GM19324 (cell line): ENCODE measurements at regions not wholly inside any gene's neighbourhood (a gene's known extent, or its start where the extent isn't known, plus 50 kb on each side); places are given as distances from the start of the nearest gene placed in this dataset.
A peak's percentile ranks its signal among the peaks of the same experiment; 100 is the strongest.
"Not testable (repeated sequence)": the region's sequence is repeated elsewhere in the genome, so short reads cannot be mapped to it uniquely, and the experiment has no call there.

ENCODE experiments used
- ATAC-seq: cut with Tn5 transposase; IDR thresholded peaks from one replicate; pipeline ENCODE4 v1.9.1; 2021; ENCODE audit warnings: mild to moderate bottlenecking, moderate library complexity; ENCODE audit not compliant: unreplicated experiment, low FRiP score

DNA sequence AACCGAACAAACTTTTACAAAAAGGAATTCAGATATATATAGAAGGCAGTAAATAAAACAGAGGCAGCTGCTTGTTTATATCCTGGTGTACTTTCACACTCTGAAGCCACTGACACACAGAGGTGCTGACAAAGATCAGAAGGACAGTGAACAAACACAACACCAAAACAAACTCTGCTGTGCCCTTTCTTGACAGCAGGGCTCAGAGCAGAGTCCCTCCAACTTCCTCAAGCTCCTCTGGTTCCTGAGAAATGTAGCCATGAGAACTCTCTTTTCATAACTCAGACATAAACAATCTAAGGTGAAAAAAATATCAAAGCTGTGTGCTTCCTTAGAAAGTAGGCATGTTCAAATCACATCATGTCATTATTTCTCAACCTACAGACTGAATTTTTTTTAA is 1052.8 kb upstream of the SPRY2 start:
- ATAC-seq: no peak

DNA sequence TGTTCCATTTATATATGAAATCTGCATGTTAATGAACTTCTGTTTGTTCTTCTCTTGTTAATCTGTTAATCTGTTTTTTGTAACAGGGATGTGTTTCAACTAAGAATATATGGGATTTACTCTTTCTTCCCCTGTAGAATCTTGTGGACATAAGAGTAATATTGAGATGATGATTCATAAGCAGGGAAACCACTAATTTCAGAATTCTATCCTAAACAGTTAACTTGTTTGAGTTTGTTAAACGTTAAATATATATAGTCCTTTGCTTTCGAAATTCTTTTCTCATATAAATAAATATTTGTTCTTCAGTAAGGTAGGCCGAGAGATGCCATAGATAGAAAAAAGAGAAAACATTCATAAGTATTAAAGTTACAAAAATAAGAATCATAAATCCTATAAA is 1052.2 kb upstream of the SPRY2 start:
- no peak for ATAC-seq

DNA sequence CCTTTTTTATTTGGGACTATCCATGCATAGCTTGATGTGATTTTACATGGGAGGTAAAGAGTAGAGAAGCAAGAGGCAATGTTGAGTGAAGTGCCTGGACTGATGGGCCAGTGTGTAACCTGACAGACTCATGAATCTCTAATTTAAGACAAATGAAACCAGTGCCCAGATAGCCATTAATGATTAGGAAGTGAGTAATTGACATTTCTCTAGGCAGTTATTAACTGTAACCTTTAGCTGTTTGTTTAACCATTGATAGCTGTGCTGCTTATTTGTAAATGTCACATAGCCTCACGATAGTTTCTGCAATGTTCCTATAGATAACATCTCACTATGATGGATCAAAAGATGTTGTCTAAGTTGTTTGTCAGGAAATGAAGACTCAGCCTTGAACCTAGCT is 1047.5 kb upstream of the SPRY2 start:
- ATAC-seq: no peak

DNA sequence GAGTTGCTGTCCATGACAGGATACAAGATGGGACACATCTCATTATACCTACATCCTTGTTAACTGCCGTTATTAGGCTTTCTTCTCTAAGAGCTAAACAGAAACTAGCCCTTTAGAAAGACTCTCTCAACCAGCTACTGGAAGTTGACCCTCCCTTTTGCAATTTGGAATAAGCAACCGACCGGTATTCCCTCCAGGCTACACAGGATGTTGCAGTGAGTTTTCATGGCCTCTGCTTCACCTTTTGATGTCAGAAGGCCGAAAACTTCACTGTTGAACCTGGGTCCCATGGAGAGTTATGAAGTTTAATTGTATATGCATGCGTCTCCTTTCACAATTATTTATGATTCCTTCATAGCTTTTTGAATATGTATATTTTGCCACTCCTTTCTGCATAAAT is 1042.5 kb upstream of the SPRY2 start:
- no peak for ATAC-seq

DNA sequence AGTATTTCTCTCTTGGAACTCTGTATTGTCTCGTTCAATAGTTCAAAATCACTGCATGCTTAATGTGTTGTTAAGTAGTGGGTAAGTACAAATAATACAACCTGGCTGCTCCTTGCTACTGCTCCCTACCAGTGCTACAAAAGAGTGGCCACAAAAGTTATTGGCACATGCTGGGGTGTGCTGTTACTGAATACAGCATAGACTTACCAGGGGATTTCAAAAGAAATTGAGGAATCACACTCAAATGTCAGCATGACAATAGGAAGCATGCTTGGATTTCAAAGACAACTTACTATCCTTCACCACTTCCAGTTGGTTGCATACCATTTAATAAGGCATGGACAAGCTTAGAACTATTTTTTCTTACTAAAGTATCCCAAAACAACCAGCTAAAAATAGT is 1041.3 kb upstream of the SPRY2 start:
- no peak for ATAC-seq

DNA sequence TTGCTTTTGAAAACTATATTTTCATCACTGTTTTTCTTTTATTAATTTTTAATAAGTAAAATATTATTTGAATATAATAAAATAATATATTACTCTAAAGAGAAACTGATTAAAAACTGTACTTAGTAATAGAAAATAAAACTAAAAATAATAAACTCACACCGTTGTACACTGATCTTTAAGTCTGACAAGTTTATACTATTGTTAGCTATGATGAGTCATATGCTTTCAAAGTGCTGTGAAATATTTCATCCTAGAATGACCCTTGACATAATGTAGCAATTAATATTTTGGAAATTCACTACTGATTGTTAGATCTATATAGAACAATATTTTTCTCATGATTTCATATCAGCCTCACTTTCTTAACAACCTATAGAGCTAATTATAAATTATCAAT is 1040.6 kb upstream of the SPRY2 start:
- ATAC-seq: no peak

DNA sequence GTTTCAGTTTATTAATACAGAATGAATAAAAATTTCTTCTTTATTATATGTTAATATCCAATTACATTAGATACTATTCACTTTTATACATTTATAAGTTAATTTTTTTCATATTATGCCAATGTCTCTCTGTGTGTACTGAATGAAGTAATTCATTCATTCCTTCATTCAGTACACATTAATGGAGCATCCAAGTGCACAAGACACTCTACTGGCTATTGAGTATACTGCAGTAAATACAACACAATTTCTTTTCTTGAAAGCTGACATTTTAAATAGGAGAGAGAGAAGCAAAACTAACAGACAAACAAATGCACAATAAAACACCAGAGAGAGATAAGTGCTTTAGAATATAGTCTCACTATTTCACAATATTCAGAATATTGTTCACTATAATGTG is 1038.3 kb upstream of the SPRY2 start:
- no peak for ATAC-seq

DNA sequence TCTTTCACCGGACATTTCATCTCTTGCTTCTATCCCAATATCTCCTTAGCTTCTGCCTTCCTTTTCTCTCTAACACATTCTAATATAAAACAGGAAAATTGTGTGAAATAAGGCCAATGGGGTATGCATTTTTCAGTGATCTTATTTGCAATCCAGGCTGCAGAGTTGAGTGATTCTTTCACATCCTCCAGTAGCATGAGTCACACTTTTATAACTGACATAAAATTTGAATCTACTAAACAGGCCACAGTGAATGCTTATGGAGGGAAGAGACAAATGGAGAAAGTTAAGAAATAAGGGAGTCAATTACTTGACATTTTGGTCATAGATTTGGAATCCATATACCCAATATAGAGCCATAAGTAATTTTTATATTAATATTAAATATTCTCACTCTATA is 1037.0 kb upstream of the SPRY2 start:
- ATAC-seq: no peak

DNA sequence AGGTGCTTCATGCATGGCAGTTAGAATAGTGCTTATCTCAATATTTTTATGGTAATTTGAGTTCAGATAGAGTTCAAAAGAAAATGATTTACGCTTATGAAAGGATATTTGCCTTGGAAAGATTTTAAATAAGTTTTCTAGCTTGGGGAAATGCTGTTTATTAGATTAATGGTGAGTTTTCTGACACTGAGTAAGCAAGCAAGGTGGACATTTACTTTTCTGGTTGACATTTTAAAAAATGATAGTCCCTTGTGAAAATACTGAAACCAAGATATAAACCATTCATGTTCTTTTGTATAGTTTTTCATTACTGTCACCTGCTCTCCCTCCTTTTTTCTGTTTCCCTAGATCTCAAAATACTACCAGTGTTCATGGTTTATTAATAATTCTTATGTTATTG is 1034.8 kb upstream of the SPRY2 start:
- no peak for ATAC-seq

DNA sequence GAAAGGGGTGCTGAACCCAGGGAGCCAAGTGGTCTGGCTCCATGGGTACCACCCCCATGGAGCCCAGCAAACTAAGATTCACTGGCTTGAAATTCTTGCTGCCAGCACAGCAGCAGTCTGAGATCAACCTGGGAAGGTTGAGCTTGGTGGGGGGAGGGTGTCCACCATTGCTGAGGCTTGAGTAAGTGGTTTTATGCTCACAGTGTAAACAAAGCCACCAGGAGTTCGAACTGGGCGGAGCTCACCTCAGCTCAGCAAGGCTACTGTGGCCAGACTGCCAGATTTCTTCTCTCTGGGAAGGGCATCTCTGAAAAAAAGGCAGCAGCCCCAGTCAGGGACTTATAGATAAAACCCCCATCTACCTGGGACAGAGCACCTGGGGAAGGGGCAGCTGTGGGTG is 1021.8 kb upstream of the SPRY2 start:
- ATAC-seq: not testable (repeated sequence)

DNA sequence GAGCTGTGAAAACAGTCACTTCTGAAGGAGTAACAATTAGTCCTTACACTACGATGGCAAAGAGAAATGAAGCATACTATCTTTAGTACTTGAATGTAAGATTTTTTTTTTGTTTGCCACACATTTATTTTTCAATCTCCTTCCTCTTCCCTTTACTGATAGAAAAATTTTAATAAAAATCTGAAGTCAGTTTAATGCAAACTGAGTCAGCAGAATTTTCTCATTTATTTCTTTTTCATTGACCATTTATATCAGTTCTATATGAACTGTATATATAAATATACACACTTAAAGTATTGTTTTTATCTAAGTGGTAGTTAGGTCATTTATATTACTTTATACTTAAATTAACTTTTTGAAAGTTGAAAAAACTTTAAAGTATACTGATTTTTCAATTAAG is 1009.1 kb upstream of the SPRY2 start:
- no peak for ATAC-seq

DNA sequence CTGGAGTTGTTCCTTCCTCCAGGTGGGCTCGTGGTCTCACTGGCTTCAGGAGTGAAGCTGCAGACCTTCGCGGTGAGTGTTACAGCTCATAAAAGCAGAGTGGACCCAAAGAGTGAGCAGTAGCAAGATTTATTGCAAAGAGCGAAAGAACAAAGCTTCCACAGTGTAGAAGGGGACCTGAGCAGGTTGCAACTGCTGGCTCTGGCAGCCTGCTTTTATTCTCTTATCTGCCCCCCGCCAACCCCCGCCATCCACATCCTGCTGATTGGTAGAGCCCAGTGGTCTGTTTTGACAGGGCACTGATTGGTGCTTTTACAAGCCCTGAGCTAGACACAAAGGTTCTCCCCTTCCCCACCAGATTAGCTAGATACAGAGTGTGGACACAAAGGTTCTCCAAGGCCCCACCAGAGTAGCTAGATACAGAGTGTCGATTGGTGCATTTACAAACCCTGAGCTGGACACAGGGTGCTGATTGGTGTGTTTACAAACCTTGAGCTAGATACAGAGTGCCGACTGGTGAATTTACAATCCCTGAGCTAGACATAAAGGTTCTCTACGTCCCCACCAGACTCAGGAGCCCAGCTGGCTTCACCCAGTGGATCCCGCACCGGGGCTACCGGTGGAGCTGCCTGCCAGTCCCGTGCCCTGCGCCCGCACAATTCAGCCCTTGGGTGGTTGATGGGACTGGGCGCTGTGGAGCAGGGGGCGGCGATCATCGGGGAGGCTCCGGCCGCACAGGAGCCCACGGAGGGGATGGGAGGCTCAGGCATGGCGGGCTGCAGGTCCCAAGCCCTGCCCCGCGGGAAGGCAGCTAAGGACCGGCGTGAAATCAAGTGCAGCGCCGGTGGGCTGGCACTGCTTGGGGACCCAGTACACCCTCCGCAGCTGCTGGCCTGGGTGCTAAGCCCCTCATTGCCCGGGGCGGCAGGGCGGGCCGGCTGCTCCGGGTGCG is 999.5 kb upstream of the SPRY2 start:
- not testable (repeated sequence) for ATAC-seq

DNA sequence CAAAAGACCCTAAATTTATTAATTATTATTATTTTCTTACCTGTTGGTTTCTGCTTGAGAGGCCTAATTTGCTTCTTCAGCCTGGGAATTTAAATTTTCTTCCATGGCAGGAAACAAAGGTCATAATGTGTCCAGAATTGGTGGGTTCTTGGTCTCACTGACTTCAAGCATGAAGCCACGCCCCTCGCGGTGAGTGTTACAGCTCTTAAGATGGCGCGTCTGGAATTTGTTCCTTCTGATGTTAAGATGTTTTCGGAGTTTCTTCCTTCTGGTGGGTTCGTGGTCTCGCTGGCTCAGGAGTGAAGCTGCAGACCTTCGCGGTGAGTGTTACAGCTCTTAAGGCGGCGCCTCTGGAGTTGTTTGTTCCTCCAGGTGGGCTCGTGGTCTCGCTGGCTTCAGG is 998.7 kb upstream of the SPRY2 start:
- ATAC-seq: not testable (repeated sequence)

DNA sequence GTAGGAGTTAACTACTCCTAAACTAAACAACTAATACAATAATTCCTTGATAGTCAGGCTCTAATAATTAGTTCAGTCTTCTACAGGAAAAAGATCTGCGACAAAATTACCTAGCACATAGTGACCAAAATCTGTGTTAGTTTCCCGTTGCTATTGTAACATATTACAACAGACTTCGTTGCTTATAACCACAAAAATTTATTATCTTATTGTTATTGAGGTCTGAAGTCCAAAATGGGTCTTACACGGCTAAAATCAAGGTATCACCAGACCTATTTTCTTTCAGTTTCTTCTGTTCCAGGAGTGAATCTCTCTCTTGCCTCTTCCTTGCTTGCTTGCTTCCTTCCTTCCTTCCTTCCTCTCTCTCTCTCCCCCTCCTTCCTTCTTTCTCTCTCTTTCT is 993.6 kb upstream of the SPRY2 start:
- no peak for ATAC-seq

DNA sequence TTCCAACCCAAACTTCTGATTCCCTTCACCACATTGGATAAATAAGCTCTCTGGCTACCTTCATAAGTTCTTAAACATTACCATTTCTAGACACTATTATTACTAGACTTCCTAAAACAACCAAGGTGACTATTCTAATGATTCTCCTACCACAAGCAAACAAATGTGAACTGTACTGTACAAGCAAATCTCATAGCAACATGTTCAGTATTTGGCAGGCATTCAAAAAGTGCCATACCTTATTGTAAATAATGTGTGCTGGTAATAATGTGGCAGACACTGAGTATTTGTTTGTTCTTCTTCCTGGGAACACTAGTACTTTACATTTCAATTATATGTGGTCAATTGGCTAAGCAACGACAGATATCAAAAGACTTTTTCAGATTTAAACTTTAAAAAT is 986.0 kb upstream of the SPRY2 start:
- no peak for ATAC-seq

DNA sequence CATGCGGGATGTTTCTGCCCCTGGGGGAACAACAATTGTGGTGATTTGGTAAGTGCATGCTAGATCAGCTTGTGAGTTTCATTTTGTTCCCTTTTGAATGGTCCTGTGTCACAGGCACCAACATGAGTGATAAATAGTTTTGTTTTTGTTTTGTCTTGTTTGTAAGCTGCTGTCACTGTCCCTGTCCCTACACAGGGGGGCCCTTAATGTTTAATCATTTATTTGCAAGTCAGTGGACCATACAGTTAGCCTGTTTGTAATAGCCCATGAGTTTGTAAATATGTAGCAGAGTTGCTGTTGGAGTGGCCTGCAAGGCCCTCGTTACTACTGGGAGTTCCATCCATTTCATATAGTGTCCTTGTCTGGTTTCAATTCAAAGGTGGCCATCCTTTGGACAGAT is 979.6 kb upstream of the SPRY2 start:
- peak; percentile 52 for ATAC-seq

DNA sequence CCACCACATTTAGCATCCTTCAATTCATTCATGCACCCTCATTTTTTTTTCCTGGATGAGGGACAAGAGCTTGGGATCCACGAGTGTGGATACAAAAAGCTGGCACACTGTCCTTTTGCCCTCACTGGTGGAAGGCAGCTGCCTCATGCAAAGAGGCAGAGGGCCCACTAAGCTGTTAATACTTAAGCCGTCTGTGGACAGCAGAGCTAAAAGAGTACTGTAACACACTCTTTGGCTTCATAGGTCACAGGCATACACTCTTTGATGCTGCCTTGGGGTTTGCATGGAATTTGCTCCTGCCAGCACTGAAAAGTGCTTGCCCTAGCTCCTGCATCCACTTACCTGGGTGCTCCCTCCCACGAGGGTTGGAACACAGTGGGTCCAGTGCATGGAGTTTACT is 978.4 kb upstream of the SPRY2 start:
- no peak for ATAC-seq

DNA sequence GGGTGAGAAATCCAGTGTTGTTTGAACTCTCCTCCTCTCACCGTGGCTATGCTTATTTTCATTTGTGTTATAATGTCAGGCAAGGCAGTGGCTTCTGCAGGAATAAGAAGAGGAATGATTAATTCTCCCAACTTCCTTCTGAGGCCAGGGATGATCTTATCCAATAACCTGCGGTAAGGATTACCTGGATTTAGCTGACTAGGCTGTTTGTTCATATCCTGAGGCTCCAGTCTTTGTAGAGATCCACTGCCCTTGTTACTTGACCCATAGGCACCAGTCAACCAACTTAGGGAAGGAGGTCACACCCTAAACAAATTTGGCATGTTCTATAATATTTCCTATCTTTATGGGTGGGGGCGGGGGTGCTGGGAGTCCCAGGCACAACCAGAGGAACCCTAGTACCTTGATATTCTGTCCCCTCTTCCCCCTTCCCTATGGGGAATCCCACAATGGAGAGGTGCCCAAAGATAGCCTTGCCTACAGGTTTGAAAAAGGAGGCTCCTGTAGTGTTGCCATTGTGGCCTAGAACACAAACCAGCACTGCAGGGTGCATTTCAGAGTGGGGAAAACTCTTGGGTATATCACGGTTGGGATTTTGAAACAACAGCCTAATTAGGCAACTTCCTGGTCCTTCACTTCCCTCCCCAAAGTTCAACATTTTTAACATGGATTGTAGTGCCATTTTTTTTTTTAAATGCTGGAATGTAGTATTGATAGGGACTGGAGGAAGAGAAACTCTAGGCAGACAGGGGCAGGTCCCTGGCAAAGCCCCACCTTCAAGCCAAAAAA is 977.5 kb upstream of the SPRY2 start:
- no peak for ATAC-seq

DNA sequence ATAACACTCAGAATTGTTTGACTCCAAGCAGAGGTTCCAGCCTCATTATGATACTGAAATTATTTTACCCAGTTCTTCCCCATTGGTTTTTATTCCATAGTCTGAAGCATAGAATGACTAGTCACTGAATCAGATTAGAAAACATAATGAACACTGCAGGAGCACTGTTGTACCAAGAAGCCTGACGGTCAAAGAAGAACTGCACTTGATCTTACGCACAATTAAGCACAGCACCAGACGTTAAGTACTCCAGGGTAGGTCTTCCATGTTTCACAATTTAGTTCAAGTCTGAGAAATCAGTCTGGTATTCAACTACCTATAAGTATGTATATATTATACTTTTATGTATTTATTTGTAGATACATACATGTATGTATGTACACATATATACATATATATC is 973.5 kb upstream of the SPRY2 start:
- no peak for ATAC-seq

DNA sequence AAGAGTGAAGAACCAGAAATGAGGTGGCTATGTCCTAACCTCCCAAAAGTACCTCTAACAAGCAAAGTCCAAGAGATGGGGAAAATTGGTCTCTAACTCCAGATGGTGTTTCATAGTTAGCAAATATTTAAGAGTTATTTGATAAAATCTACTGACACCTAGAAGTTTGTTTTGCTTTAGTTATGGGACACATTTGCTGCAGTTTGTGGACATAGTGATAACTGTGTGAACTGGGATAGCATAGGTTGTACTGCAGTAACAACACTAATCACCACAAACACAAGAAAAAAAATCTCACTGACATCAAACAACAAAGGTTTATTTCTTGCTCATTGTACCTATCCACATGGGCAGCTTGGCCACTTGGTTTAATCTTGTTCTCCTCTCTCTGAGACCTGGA is 965.0 kb upstream of the SPRY2 start:
- ATAC-seq: no peak

DNA sequence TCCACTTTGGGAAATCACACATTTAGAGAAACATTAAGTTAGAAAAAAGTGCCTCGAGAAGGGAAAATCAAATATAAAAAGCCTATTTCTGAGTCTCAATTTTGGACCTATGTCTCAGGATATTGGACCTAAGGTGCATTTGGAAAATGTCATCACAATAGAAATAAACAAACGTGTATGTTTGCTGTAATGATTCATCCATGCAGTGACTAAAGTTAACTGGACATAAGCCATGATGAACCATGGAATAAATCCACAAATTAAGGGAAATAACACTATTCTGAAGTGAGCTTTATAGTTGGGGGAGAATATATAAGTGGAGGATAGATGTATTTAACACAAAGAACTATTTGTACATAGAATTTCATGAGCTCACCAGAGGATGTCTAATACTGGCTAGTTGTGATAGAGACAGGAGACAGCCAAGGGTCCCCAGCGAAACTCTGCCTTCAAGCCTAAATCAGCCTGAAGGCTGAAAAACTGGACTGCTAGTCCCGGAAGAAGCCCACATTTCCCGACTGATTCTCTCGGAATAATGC is 963.3 kb upstream of the SPRY2 start:
- ATAC-seq: no peak

DNA sequence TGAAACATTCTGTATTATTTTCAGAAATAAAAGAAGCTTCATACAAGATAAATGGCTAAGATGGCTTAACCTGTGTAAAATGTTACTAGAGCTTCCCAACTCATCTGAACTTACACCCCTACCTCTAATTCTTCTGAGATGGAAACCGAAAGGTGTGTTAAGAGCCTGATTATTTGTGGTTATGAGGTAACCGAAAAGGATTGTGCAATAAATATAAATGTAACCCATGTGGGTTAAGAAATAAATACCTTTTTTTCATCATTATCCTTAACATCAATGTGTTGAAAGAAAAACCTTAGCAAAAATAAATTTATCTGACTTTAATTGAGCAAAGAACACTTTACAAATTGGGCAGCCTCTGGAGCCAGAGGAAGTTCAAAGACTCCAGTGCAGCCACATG is 961.8 kb upstream of the SPRY2 start:
- no peak for ATAC-seq
